Immature natural killer cell (primary cell): ENCODE measurements at regions not wholly inside any gene's neighbourhood (a gene's known extent, or its start where the extent isn't known, plus 50 kb on each side); places are given as distances from the start of the nearest gene placed in this dataset.
"Not testable (repeated sequence)": the region's sequence is repeated elsewhere in the genome, so short reads cannot be mapped to it uniquely, and the experiment has no call there.

Experiments used
- DNase-seq, 3 donors: peaks; one replicate each; pipeline ENCODE4 v3.0.0; 2022; ENCODE audit warnings: mixed read lengths in 1 of 3
- H3K27ac Mint-ChIP-seq, 6 donors: one replicate each; pipeline ENCODE4 v1.8.0; 2020; ENCODE audit warnings: mixed read lengths in 6 of 6, mild to moderate bottlenecking in 5 of 6, inconsistent platforms in 4 of 6, moderate library complexity in 3 of 6
- H3K27me3 Mint-ChIP-seq, 3 donors: one replicate each; pipeline ENCODE4 v1.8.0; 2020 to 2021; ENCODE audit warnings: low read depth in 3 of 3, mild to moderate bottlenecking in 3 of 3, mixed read lengths in 3 of 3, moderate library complexity in 3 of 3, inconsistent platforms in 1 of 3
- H3K36me3 Mint-ChIP-seq, 3 donors: one replicate each; pipeline ENCODE4 v1.8.0; 2020; ENCODE audit warnings: mixed read lengths in 3 of 3, inconsistent platforms in 2 of 3, mild to moderate bottlenecking in 2 of 3
- H3K4me1 Mint-ChIP-seq, 2 donors: one replicate each; pipeline ENCODE4 v1.8.0; 2020; ENCODE audit warnings: inconsistent platforms in 2 of 2, mild to moderate bottlenecking in 2 of 2, mixed read lengths in 2 of 2, moderate library complexity in 1 of 2
- H3K4me3 Mint-ChIP-seq, 5 donors: one replicate each; pipeline ENCODE4 v1.8.0; 2020; ENCODE audit warnings: mild to moderate bottlenecking in 5 of 5, mixed read lengths in 5 of 5, inconsistent platforms in 3 of 5, moderate library complexity in 3 of 5
- H3K9me3 Mint-ChIP-seq, 6 donors: one replicate each; pipeline ENCODE4 v1.8.0; 2020; ENCODE audit warnings: mild to moderate bottlenecking in 6 of 6, mixed read lengths in 6 of 6, inconsistent platforms in 4 of 6, moderate library complexity in 3 of 6

DNA sequence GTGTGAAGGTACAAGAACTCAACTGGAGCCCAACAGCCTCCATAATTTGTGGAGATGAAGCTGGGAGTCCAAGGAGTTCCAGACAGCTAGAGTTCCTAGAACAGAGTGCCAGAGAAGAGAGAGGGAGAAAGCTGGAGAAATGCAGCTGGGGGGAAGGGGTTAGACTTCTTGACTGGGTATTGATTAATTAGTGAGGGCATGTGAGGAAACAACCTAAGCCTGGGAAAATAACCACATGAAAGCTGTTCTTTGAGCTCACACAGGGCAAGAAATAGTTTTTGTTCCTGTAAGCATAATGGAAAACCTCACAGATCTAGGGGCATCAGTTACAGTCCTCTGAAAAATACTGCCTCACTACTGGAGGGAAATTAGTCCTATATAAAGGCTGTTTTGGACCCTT lies 230.5 kb upstream of the FKBP1C start:
- DNase-seq = no peak
- Mint-ChIP-seq H3K27ac (no peak overlapping the region), H3K27me3 (peaks cover 0 to 1% (median 1%) of the 10 kb centered on the region in 3 donors), H3K9me3 (peaks cover 1 to 37% (median 25%) of the 10 kb centered on the region in 6 donors), H3K36me3 (no peaks in the 10 kb centered on the region), H3K4me3 (no peak overlapping the region), H3K4me1 (no peaks in the 10 kb centered on the region)

DNA sequence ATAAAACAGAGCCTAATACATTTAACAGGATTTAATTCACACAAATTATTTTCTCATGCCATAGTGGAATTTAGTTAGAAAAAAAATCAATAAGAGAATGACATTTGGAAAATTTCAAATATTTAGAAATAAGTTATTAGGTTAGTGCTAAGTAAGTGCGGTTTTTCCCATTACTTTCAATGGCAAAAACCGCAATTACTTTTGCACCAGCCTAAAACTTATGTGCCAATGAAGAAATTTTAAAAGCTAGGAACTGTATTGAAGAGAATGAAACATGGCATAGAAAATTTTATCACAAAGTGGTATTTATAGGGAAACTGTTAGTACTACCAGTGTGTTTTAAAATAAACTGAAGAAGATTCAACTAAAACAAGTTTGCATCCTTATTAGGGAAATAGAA lies 228.3 kb upstream of the FKBP1C start:
- no peak for DNase-seq
- Mint-ChIP-seq H3K27me3 (peaks cover 0 to 1% (median 1%) of the 10 kb centered on the region in 3 donors), H3K4me1 (no peaks in the 10 kb centered on the region), H3K9me3 (peaks cover 4 to 42% (median 27%) of the 10 kb centered on the region in 6 donors), H3K36me3 (no peaks in the 10 kb centered on the region), H3K27ac (no peak overlapping the region), H3K4me3 (no peak overlapping the region)

DNA sequence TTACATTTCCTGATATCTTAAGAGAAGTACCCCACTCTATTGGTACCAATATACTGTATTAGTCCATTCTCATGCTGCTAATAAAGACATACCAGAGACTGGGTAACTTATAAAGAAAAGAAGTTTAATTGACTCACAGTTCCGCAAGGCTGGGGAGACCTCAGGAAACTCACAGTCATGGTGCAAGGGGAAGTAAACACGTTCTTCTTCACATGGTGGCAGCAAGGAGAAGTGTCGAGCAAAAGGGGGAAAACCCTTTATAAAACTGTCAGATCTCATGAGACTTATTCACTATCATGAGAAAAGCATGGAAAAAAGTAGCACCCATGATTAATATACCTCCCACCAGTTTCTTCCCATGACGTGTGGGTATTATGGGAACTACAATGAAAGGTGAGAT lies 219.6 kb upstream of the FKBP1C start:
- H3K4me3 Mint-ChIP-seq, H3K27me3 Mint-ChIP-seq, DNase-seq, H3K4me1 Mint-ChIP-seq, H3K36me3 Mint-ChIP-seq, H3K27ac Mint-ChIP-seq: not testable (repeated sequence)
- peaks cover 12 to 52% (median 25%) of the 10 kb centered on the region in 6 donors for H3K9me3 Mint-ChIP-seq

DNA sequence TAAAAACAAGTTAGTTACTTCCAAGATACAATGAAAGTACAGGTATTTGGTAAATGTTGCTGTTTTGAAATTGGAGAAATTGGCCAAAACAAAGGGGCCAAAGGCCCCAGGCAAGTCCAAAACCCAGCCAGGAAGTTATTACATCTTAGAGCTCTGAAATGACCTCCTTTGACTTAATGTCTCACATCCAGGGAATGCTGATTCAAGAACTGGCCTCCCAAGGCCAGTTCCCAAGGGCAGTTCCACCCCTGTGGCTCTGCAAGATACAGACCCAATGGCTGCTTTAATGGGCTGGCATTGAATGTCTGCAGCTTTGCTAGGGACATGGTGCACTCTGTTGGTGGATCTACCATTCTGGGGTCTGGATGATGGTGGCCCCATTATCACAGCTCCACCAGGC lies 217.3 kb upstream of the FKBP1C start:
- H3K27ac Mint-ChIP-seq = no peak overlapping the region
- H3K36me3 Mint-ChIP-seq = peaks cover 0 to 4% (median 0%) of the 10 kb centered on the region in 3 donors
- no peaks in the 10 kb centered on the region for H3K4me1 Mint-ChIP-seq
- peaks cover 0 to 2% (median 0%) of the 10 kb centered on the region in 3 donors for H3K27me3 Mint-ChIP-seq
- peaks cover 6 to 45% (median 18%) of the 10 kb centered on the region in 6 donors for H3K9me3 Mint-ChIP-seq
- no peak overlapping the region for H3K4me3 Mint-ChIP-seq
- no peak for DNase-seq

DNA sequence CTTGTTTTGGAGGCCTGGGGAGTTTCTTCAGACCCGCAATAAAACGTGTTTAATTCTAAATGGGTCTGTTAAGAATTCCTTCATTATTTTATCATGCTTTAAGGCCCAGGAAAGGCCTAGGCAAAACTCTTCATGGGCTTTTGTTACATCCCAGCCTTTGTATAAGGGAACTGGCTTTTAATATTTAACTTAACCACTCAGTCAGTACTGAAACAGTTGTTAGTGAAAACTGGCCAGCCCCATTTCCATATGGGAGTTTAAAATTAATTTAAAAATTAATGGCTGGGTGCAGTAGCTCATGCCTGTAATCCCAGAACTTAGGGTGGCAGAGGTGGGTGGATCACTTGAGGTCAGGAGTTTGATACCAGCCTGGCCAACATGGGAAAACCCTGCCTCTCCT lies 213.2 kb upstream of the FKBP1C start:
- Mint-ChIP-seq H3K9me3 (peaks cover 3 to 35% (median 14%) of the 10 kb centered on the region in 6 donors), H3K27ac (no peak overlapping the region), H3K36me3 (no peaks in the 10 kb centered on the region), H3K4me1 (no peaks in the 10 kb centered on the region), H3K4me3 (no peak overlapping the region), H3K27me3 (no peaks in the 10 kb centered on the region)
- no peak for DNase-seq

DNA sequence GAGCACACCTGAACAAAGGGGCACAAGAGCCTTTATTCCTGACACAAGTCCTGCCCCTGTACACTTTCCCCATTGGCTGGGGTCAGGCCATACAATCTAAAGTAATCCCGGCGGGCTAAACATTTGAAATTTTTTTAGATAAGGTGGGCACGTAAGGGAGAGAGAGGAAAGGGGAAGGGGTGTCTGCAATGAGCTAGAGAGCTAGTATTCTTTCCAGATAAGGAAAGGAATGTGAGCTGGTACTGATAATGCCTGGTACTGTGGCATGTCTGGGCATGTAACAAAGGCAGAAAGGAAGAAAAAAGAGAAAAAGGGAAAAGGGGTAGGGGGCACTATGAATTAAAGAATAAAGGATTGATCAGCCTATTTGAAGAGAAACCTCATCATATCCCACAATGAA lies 212.0 kb upstream of the FKBP1C start:
- not testable (repeated sequence) for H3K27ac Mint-ChIP-seq, H3K4me3 Mint-ChIP-seq, H3K4me1 Mint-ChIP-seq

DNA sequence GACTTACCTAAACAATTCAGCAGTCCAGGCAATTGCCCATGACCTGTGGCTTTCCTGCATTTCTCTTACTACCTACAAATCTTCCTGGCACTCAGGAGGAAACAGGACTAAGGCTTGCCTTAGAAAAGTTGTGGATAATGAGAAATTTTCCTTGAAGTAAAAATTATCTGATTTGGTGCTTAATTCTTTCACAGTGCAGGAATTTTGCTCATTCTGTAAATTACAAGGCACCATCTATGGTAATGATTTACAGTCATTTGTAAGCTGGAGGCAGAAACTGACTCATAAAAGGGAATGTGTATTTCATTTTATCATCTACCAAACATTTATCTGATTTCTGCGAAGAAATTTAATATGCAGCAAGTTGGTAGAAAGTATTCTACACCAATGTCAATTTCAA lies 211.5 kb upstream of the FKBP1C start:
- DNase-seq = no peak
- Mint-ChIP-seq H3K4me1 (no peaks in the 10 kb centered on the region), H3K4me3 (no peak overlapping the region), H3K9me3 (peaks cover 3 to 26% (median 6%) of the 10 kb centered on the region in 6 donors), H3K36me3 (no peaks in the 10 kb centered on the region), H3K27ac (no peak overlapping the region), H3K27me3 (no peaks in the 10 kb centered on the region)

More for the DNA sequence above, 212.0 kb upstream of the FKBP1C start:
- DNase-seq, H3K27me3 Mint-ChIP-seq, H3K36me3 Mint-ChIP-seq: not testable (repeated sequence)
- peaks cover 3 to 29% (median 6%) of the 10 kb centered on the region in 6 donors for H3K9me3 Mint-ChIP-seq

DNA sequence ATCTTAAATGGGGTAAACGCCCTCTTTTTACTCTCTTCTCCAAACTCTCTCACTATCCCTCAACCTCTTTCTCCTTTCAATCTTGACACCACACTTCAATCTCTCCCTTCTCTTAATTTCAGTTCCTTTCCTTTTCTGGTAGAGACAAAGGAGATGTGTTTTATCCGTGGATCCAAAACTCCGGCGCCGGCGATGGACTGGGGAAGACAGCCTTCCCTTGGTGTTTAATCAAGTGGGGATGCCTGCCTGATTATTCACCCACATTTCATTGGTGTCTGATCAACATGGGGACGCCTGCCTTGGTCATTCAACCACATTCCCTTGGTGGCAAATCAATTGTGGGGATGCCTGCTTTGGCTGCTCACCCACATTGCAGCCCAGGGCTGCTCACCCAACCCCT lies 205.3 kb upstream of the FKBP1C start:
- not testable (repeated sequence) for H3K4me3 Mint-ChIP-seq, DNase-seq, H3K27me3 Mint-ChIP-seq, H3K4me1 Mint-ChIP-seq, H3K27ac Mint-ChIP-seq, H3K36me3 Mint-ChIP-seq
- peaks cover 0 to 27% (median 17%) of the 10 kb centered on the region in 6 donors for H3K9me3 Mint-ChIP-seq

DNA sequence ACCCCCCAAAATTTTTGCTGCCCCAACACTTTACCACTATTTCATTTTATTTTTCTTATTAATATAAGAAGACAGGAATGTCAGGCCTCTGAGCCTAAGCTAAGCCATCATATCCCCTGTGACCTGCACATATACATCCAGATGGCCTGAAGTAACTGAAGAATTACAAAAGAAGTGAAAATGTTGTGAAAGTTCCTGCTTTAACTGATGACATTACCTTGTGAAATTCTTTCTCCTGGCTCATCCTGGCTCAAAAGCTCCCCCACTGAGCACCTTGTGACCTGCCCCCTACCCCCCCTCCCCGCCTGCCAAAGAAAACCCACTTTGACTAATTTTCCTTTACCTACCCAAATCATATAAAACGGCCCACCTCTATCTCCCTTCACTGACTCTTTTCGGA lies 200.3 kb upstream of the FKBP1C start:
- not testable (repeated sequence) for H3K27me3 Mint-ChIP-seq, H3K36me3 Mint-ChIP-seq, H3K4me1 Mint-ChIP-seq, H3K4me3 Mint-ChIP-seq, H3K27ac Mint-ChIP-seq, DNase-seq
- peaks cover under 1 to 24% (median 16%) of the 10 kb centered on the region in 6 donors for H3K9me3 Mint-ChIP-seq

DNA sequence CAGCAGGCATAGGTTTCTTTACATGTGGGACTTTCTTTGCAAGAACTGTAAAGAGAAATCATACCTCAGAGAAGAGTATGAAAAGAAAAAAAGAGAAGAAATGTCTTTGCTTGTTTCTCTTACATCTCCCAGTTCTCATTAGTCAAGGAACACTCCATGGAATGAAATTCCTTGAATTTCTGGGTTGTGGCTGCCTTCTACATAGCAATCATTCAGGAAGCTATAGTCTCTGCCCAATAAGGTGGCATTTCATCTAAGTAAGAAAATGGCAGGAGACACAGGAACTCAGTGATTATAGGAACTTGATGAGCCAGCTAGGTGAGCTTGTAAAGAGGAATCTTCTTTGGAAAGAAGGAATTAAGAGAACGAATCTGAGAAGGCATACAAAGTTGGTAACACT lies 197.0 kb upstream of the FKBP1C start:
- no peaks in the 10 kb centered on the region for H3K36me3 Mint-ChIP-seq
- no peak overlapping the region for H3K4me3 Mint-ChIP-seq
- H3K9me3 Mint-ChIP-seq = peaks cover 0 to 19% (median 12%) of the 10 kb centered on the region in 6 donors
- no peaks in the 10 kb centered on the region for H3K4me1 Mint-ChIP-seq
- H3K27me3 Mint-ChIP-seq = peaks cover 0 to 1% (median 0%) of the 10 kb centered on the region in 3 donors
- H3K27ac Mint-ChIP-seq = no peak overlapping the region
- no peak for DNase-seq

DNA sequence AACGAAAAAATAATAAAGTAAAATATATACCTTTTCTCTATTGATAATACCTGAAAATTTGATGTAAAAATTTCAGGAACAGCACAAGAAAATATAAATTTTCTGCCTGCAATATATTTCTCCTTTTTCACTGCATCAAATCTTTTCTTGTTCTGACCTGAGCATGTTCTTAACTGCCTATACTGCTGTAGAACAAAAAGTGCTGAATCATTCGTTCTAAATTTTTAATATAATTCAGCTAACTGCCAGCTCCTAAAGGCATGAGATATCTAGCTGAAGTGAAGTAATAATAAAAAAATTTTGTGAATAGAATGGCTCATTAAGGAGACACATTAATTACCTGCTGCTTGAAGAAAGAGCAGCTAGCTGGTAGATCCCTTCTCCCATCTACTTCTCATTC lies 188.6 kb upstream of the FKBP1C start:
- H3K9me3 Mint-ChIP-seq = peaks cover 2 to 33% (median 11%) of the 10 kb centered on the region in 6 donors

DNA sequence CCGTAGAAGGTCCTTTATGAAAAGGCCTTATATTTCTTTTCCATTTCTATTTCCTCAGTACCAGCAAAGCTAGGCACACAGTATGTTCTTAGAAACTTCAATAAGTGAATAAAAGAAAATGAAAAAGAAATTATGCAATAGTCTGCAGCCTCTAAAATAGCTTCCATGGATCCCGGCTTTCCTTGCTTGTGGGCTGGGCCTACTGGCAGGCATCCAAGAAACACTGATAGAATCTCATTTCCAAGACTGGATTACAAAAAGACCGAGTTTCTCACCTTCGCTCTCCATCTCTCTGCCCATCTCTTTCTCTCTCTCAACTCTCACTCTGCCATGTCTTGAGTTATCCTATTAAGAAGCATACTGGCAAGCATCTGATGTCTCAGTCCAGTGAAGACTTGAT lies 187.5 kb upstream of the FKBP1C start:
- Mint-ChIP-seq H3K27ac (no peak overlapping the region), H3K27me3 (peaks cover 0 to 4% (median 0%) of the 10 kb centered on the region in 3 donors), H3K36me3 (no peaks in the 10 kb centered on the region), H3K4me3 (no peak overlapping the region), H3K4me1 (no peaks in the 10 kb centered on the region), H3K9me3 (peaks cover 5 to 38% (median 12%) of the 10 kb centered on the region in 6 donors)
- DNase-seq = no peak

More for the DNA sequence above, 188.6 kb upstream of the FKBP1C start:
- no peaks in the 10 kb centered on the region for H3K36me3 Mint-ChIP-seq
- peaks cover 0 to 4% (median 0%) of the 10 kb centered on the region in 3 donors for H3K27me3 Mint-ChIP-seq
- DNase-seq = no peak
- H3K4me1 Mint-ChIP-seq = no peaks in the 10 kb centered on the region
- no peak overlapping the region for H3K4me3 Mint-ChIP-seq
- H3K27ac Mint-ChIP-seq = no peak overlapping the region

DNA sequence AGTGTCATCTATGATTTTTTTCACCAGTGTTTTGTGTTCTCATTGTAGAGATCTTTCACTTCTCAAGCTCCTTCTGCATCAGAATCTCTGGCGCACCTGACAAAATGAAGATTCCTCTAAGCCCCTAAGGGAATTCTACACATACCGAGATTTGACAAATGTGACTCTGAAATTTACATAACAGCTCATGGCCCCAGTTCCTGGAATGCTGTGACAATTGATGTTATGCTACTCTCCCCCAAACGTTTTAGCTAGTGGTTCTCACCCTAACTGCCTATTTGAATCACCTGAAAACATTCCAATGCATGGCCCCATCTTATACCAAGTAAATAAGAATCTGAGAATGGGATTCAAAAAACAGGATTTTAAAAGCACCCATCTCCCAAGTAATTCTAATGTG lies 162.1 kb upstream of the FKBP1C start:
- no peak overlapping the region for H3K4me3 Mint-ChIP-seq
- H3K4me1 Mint-ChIP-seq = no peaks in the 10 kb centered on the region
- H3K27ac Mint-ChIP-seq = no peak overlapping the region
- no peaks in the 10 kb centered on the region for H3K36me3 Mint-ChIP-seq
- DNase-seq = no peak
- peaks cover 3 to 34% (median 18%) of the 10 kb centered on the region in 6 donors for H3K9me3 Mint-ChIP-seq
- H3K27me3 Mint-ChIP-seq = peaks cover 0 to 3% (median 0%) of the 10 kb centered on the region in 3 donors

DNA sequence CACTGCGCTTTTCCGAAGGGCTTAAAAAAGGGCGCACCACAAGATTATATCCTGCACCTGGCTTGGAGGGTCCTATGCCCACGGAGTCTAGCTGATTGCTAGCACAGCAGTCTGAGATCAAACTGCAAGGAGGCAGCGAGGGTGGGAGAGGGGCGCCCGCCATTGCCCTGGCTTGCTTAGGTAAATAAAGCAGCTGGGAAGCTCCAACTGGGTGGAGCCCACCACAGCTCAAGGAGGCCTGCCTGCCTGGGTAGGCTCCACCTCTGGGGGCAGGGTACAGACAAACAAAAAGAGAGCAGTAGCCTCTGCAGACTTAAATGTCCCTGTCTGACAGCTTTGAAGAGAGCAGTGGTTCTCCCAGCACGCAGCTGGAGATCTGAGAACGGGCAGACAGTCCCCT lies 158.1 kb upstream of the FKBP1C start:
- DNase-seq, H3K27ac Mint-ChIP-seq, H3K27me3 Mint-ChIP-seq, H3K36me3 Mint-ChIP-seq, H3K4me3 Mint-ChIP-seq, H3K4me1 Mint-ChIP-seq: not testable (repeated sequence)
- peaks cover 5 to 35% (median 21%) of the 10 kb centered on the region in 6 donors for H3K9me3 Mint-ChIP-seq

DNA sequence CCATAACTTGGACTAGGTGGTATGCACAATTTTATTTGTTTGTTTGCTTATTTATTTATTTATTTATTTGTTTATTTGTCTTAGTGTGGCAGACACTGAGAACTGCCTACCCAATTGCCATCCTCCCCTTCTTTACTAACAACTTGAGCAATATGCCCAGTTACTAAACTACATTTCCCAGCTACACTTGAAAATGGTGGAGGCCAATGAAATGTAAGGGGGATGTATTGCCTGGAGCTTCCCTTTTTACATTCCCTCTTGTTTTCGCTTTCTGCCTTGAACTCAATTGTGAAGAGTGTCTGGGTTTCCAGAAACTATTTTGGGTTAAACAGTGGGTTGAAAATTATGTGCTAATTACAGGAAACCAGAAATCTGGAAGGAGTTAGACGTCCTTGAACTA lies 152.7 kb upstream of the FKBP1C start:
- no peaks in the 10 kb centered on the region for H3K27me3 Mint-ChIP-seq
- no peak for DNase-seq
- no peaks in the 10 kb centered on the region for H3K36me3 Mint-ChIP-seq
- H3K27ac Mint-ChIP-seq = no peak overlapping the region
- H3K9me3 Mint-ChIP-seq = peaks cover 2 to 23% (median 16%) of the 10 kb centered on the region in 6 donors
- no peak overlapping the region for H3K4me3 Mint-ChIP-seq
- no peaks in the 10 kb centered on the region for H3K4me1 Mint-ChIP-seq
